MM.1S (cell line): ENCODE measurements at regions not wholly inside any gene's neighbourhood (a gene's known extent, or its start where the extent isn't known, plus 50 kb on each side); places are given as distances from the start of the nearest gene placed in this dataset.

ENCODE experiments used
- DNase-seq: peaks from one replicate; pipeline ENCODE4 v3.0.0-alpha.2; 2015
- H2AFZ ChIP-seq: fragments of 300-600 bp; sonication (generic); 2 replicates; pipeline ENCODE4 v1.6.0; 2016; ENCODE audit warnings: antibody characterized with exemption, low read length
- H3F3A ChIP-seq: fragments of 300-600 bp; sonication (generic); 2 replicates; pipeline ENCODE4 v1.6.1; 2016; ENCODE audit warnings: mild to moderate bottlenecking, antibody characterized with exemption, low read length, moderate library complexity, mixed read lengths; ENCODE audit not compliant: insufficient read depth
- H3K27ac ChIP-seq: fragments of 300-600 bp; sonication (generic); 2 replicates; pipeline ENCODE4 v1.5.1; 2016; ENCODE audit warnings: mild to moderate bottlenecking, low read length
- H3K27me3 ChIP-seq: fragments of 300-600 bp; sonication (generic); replicated peaks from 2 replicates; pipeline ENCODE4 v1.6.0; 2016; ENCODE audit warnings: low read length; ENCODE audit not compliant: insufficient read depth
- H3K36me3 ChIP-seq: fragments of 300-600 bp; sonication (generic); replicated peaks from 2 replicates; pipeline ENCODE4 v1.6.1; 2016; ENCODE audit warnings: mild to moderate bottlenecking, low read length, mixed read lengths; ENCODE audit not compliant: insufficient read depth
- H3K4me1 ChIP-seq: fragments of 300-600 bp; sonication (generic); 2 replicates; pipeline ENCODE4 v1.6.1; 2016; ENCODE audit warnings: low read length, mixed read lengths
- H3K4me2 ChIP-seq: fragments of 300-600 bp; sonication (generic); 2 replicates; pipeline ENCODE4 v1.6.0; 2016; ENCODE audit warnings: low read depth, low read length
- H3K4me3 ChIP-seq: fragments of 300-600 bp; sonication (generic); 2 replicates; pipeline ENCODE4 v1.5.1; 2016; ENCODE audit warnings: low read length, mixed read lengths
- H3K79me2 ChIP-seq: fragments of 300-600 bp; sonication (generic); 2 replicates; pipeline ENCODE4 v1.6.1; 2016; ENCODE audit warnings: mixed run types, low read length, mixed read lengths
- H3K9ac ChIP-seq: fragments of 300-600 bp; sonication (generic); 2 replicates; pipeline ENCODE4 v1.6.1; 2016; ENCODE audit warnings: low read length, mixed read lengths
- H3K9me2 ChIP-seq: fragments of 300-600 bp; sonication (generic); replicated peaks from 2 replicates; pipeline ENCODE4 v1.6.1; 2016; ENCODE audit warnings: mild to moderate bottlenecking, low read length, mixed read lengths; ENCODE audit not compliant: insufficient read depth
- H3K9me3 ChIP-seq: fragments of 300-600 bp; sonication (generic); replicated peaks from 2 replicates; pipeline ENCODE4 v1.6.1; 2016; ENCODE audit warnings: mild to moderate bottlenecking, low read length, mixed read lengths; ENCODE audit not compliant: insufficient read depth
- H4K20me1 ChIP-seq: fragments of 300-600 bp; sonication (generic); 2 replicates; pipeline ENCODE4 v1.6.1; 2016; ENCODE audit warnings: mild to moderate bottlenecking, low read length, moderate library complexity, mixed read lengths; ENCODE audit not compliant: insufficient read depth
- CTCF ChIP-seq: fragments of 300-600 bp; sonication (generic); IDR thresholded peaks from 2 replicates; pipeline ENCODE4 v1.5.1; 2016; ENCODE audit warnings: antibody characterized with exemption, low read length, mixed read lengths
- EZH2 ChIP-seq: fragments of 300-600 bp; sonication (generic); optimal IDR thresholded peaks from 2 replicates; pipeline ENCODE3; 2017; ENCODE audit warnings: low read depth, mild to moderate bottlenecking, antibody characterized with exemption, low read length, mixed read lengths
- EZH2phosphoT487 ChIP-seq: fragments of 300-600 bp; sonication (generic); IDR thresholded peaks from 2 replicates; pipeline ENCODE4 v1.6.1; 2018; ENCODE audit warnings: antibody characterized with exemption, low read length

DNA sequence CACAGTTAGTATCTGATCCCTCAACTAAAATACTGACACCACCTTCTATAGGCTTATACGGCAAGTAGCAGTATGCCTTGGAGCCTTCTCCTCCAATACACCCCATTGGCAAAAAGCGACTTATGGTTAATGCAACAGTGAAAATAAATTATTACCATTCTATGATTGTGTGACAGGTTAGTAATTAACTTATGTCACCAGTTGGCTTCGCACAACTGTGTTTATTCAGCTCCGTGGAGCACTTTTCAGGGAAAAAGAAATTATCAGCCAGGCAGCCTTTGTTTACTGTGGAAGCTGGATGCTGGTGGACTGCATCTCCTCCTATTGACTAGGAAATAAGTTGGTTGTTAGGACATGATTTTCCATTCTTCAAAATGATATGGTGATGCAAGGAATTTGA is 833.8 kb upstream of the RBFOX1 start:
- H4K20me1 ChIP-seq = no peaks in the 10 kb centered on the region
- no peaks in the 10 kb centered on the region for H3K9me3 ChIP-seq
- H3K9ac ChIP-seq = no peak overlapping the region
- H3K36me3 ChIP-seq = no peaks in the 10 kb centered on the region
- no peak for DNase-seq
- no peak overlapping the region for H2AFZ ChIP-seq
- no peak overlapping the region for H3K4me2 ChIP-seq
- no peaks in the 10 kb centered on the region for H3K79me2 ChIP-seq
- no peak overlapping the region for H3K27ac ChIP-seq
- no peaks in the 10 kb centered on the region for H3K9me2 ChIP-seq
- TF ChIP-seq EZH2phosphoT487 = no peak
- no peak for TF ChIP-seq CTCF
- no peak for TF ChIP-seq EZH2
- no peaks in the 10 kb centered on the region for H3K4me1 ChIP-seq
- no peak overlapping the region for H3K4me3 ChIP-seq
- no peaks in the 10 kb centered on the region for H3F3A ChIP-seq
- H3K27me3 ChIP-seq = no peaks in the 10 kb centered on the region

GRCh38 chr16:6496996-6497395 is 835.6 kb upstream of the RBFOX1 start:
- Histone ChIP-seq H3K27me3 (no peaks in the 10 kb centered on the region), H3F3A (no peaks in the 10 kb centered on the region), H2AFZ (no peak overlapping the region), H3K4me3 (no peak overlapping the region), H3K9me3 (no peaks in the 10 kb centered on the region), H3K4me1 (no peaks in the 10 kb centered on the region), H4K20me1 (no peaks in the 10 kb centered on the region), H3K9ac (no peak overlapping the region), H3K79me2 (no peaks in the 10 kb centered on the region), H3K9me2 (no peaks in the 10 kb centered on the region), H3K36me3 (no peaks in the 10 kb centered on the region), H3K4me2 (no peak overlapping the region), H3K27ac (no peak overlapping the region)
- no peak for TF ChIP-seq EZH2
- TF ChIP-seq EZH2phosphoT487 = no peak
- no peak for TF ChIP-seq CTCF
- no peak for DNase-seq

DNA sequence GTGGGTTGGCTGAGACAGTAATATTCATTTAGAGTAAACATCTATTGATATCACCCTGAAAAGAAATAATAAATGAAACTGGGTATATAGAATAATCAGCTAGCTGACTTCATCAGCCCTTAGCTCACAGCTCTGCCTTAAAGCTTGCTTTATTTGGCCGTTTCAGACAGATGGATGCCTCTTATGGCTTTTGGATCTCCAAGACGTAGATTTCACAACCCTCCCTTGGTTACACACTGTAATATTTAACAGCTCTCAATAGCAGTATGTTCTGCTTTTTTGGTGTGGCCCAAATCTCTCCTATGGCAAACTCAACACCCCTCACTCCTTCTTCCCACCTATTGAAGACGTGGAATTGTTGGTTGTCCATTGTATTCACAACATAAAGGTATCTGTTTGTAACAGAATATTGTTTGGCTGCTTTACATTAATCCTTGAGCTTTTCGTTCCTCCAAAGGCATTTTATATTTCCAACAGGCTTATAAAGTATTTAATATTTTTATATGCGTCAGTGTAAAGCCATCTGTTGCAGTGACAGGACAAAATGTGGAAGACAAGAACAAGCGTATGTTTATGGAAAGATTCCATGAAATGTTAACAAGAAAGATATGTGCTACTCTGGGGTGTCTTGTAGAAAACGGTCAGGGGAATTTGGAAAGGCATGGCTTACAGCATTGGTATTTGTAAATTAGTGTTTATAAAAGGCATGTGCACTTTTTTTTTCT is 837.0 kb upstream of the RBFOX1 start:
- Histone ChIP-seq H3K79me2 (no peaks in the 10 kb centered on the region), H3F3A (no peaks in the 10 kb centered on the region), H3K9me2 (no peaks in the 10 kb centered on the region), H3K9ac (no peak overlapping the region), H3K27ac (no peak overlapping the region), H3K27me3 (no peaks in the 10 kb centered on the region), H3K9me3 (no peaks in the 10 kb centered on the region), H2AFZ (no peak overlapping the region), H3K36me3 (no peaks in the 10 kb centered on the region), H3K4me1 (no peaks in the 10 kb centered on the region), H3K4me2 (no peak overlapping the region), H4K20me1 (no peaks in the 10 kb centered on the region), H3K4me3 (no peak overlapping the region)
- no peak for TF ChIP-seq EZH2
- no peak for TF ChIP-seq EZH2phosphoT487
- no peak for TF ChIP-seq CTCF
- DNase-seq = no peak
